ENCODE measurements at regions not wholly inside any gene's neighbourhood (a gene's known extent, or its start where the extent isn't known, plus 50 kb on each side); places are given as distances from the start of the nearest gene placed in this dataset.

DNA sequence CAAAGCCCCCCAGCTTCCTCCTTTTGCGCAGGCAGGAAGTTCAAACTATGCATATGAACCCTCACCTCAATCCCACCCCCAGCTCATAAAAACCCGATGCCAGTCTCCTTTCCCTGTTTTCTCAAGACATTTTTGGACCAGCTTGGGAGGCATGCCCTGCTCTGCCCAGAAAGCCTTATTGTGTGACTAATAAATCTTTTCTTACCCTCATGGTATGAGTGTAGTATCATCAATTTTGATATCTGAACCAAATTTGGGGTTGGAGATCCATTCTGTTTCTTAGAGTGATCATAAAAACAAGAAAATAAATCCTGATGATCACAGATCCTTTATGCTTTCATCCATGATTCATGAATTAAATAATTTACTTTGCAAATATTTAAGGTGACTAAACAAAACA is 128.5 kb downstream of the ALG10B start:
- Mint-ChIP-seq H3K27ac (ENCODE audit: unreplicated experiment) (no peak overlapping the region), H3K4me3 (ENCODE audit: unreplicated experiment) (no peak overlapping the region), H3K9me3 (ENCODE audit: low read depth) (no peaks in the 10 kb centered on the region), H3K4me1 (ENCODE audit: low read depth) (no peaks in the 10 kb centered on the region), H3K27me3 (ENCODE audit: low read depth) (no peaks in the 10 kb centered on the region), H3K36me3 (ENCODE audit: low read depth) (no peaks in the 10 kb centered on the region)
- TF ChIP-seq, protein P1, sequence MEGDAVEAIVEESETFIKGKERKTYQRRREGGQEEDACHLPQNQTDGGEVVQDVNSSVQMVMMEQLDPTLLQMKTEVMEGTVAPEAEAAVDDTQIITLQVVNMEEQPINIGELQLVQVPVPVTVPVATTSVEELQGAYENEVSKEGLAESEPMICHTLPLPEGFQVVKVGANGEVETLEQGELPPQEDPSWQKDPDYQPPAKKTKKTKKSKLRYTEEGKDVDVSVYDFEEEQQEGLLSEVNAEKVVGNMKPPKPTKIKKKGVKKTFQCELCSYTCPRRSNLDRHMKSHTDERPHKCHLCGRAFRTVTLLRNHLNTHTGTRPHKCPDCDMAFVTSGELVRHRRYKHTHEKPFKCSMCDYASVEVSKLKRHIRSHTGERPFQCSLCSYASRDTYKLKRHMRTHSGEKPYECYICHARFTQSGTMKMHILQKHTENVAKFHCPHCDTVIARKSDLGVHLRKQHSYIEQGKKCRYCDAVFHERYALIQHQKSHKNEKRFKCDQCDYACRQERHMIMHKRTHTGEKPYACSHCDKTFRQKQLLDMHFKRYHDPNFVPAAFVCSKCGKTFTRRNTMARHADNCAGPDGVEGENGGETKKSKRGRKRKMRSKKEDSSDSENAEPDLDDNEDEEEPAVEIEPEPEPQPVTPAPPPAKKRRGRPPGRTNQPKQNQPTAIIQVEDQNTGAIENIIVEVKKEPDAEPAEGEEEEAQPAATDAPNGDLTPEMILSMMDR (IDR thresholded peaks at IDR 0.05): no peak
- no peak for DNase-seq (ENCODE audit: low spot score)

DNA sequence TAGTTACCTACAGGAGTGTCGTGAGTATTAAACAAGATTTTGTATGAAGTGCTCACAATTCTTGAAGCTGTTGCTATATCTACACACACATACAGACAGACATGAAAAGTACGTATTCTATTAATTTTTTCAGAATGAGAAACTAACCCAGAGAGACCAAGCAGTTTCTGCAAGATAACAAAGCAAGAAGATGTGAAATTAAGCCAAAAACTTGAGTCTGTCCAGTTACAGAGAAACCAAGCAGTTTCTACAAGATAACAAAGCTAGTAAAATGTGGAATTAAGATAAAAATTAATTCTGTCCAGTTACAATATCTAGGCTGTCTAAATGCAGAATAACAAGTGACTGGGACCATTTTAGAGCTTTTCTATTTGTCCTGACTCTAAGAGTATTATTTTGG is 132.4 kb downstream of the ALG10B start:
- H3K9me3 Mint-ChIP-seq (ENCODE audit: low read depth): no peaks in the 10 kb centered on the region
- H3K27ac Mint-ChIP-seq (ENCODE audit: unreplicated experiment): no peak overlapping the region
- H3K36me3 Mint-ChIP-seq (ENCODE audit: low read depth): no peaks in the 10 kb centered on the region
- H3K27me3 Mint-ChIP-seq (ENCODE audit: low read depth): no peaks in the 10 kb centered on the region
- no peak for DNase-seq (ENCODE audit: low spot score)
- H3K4me3 Mint-ChIP-seq (ENCODE audit: unreplicated experiment): no peak overlapping the region
- TF ChIP-seq, protein P1 (IDR thresholded peaks at IDR 0.05): no peak
- peaks cover 4% of the 10 kb centered on the region for H3K4me1 Mint-ChIP-seq (ENCODE audit: low read depth)

DNA sequence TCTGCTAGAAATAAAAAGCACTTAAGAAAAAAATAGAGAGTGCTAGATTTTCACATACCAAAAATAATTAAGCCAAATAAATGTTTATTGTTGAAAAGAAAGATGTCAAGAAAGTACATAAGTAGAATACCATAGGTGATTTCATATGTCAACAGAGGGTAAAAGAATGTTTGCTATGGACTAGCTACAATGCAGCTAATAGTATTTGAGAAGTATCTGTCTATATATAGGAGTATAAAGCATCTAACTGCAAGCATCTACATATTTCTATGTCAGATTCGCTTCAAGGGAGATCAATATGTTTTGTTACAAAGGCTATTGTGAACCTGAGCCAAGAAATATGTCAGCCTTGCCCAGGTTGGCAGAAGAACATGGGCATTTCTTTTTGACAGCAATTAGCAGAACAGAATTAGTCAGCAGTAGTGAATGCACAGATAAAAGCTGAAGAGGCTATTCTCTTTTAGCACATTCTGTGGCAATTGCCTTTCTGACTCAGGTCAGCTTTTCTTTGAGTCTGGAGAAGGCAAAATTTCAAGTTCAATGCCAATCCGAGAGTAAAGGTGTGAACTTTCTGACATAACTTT is 140.1 kb downstream of the ALG10B start:
- no peak overlapping the region for H3K4me3 Mint-ChIP-seq (ENCODE audit: unreplicated experiment)
- H3K27ac Mint-ChIP-seq (ENCODE audit: unreplicated experiment): no peak overlapping the region
- H3K27me3 Mint-ChIP-seq (ENCODE audit: low read depth): peaks cover 1% of the 10 kb centered on the region
- H3K4me1 Mint-ChIP-seq (ENCODE audit: low read depth): no peaks in the 10 kb centered on the region
- H3K9me3 Mint-ChIP-seq (ENCODE audit: low read depth): peaks cover 6% of the 10 kb centered on the region
- no peaks in the 10 kb centered on the region for H3K36me3 Mint-ChIP-seq (ENCODE audit: low read depth)
- TF ChIP-seq, protein P1 (IDR thresholded peaks at IDR 0.05): no peak
- no peak for DNase-seq (ENCODE audit: low spot score)

DNA sequence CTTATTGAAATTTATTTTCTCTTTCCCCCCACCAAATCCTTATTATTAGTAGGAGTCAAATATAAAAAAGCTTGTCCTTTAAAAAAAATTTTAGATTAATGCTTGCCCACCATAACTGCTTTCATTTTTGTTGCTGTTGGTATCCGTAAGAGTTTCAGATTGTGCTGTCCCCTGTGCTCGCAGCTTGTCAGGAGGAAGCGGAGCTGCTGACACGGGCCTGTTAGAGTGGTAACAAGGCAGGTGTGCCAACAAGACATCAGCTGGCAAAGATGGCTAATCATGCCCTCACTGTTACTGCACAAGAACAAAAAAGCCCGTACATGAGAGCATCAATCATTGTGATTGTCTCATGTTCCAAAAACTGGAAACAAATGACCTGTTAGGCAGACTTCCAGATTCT is 148.4 kb downstream of the ALG10B start:
- no peak overlapping the region for H3K27ac Mint-ChIP-seq (ENCODE audit: unreplicated experiment)
- H3K36me3 Mint-ChIP-seq (ENCODE audit: low read depth): no peaks in the 10 kb centered on the region
- H3K27me3 Mint-ChIP-seq (ENCODE audit: low read depth): no peaks in the 10 kb centered on the region
- no peaks in the 10 kb centered on the region for H3K9me3 Mint-ChIP-seq (ENCODE audit: low read depth)
- no peak for DNase-seq (ENCODE audit: low spot score)
- H3K4me3 Mint-ChIP-seq (ENCODE audit: unreplicated experiment): no peak overlapping the region
- H3K4me1 Mint-ChIP-seq (ENCODE audit: low read depth): no peaks in the 10 kb centered on the region
- TF ChIP-seq, protein P1 (IDR thresholded peaks at IDR 0.05): no peak

DNA sequence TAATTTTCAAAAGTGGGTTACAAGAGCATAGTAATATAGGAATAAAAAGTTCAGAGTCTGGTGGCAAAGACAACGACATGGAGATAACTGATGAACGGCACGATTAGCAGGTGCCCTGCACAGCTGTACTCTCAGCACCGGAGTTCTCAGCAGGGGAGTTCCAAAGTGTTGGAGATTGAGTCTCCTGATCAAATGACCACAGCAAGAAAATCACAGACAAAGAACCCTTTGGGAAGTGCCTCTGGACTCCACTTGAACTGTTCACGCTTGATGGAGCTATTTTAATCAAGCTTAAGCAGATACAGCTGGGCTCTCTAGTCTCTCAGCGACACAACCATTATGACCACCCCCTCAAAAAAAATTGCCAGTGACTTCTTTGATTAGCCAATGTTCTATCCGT is 153.1 kb downstream of the ALG10B start:
- H3K27me3 Mint-ChIP-seq (ENCODE audit: low read depth): no peaks in the 10 kb centered on the region
- TF ChIP-seq, protein P1 (IDR thresholded peaks at IDR 0.05): no peak
- H3K36me3 Mint-ChIP-seq (ENCODE audit: low read depth): no peaks in the 10 kb centered on the region
- peaks cover 7% of the 10 kb centered on the region for H3K9me3 Mint-ChIP-seq (ENCODE audit: low read depth)
- no peak overlapping the region for H3K4me3 Mint-ChIP-seq (ENCODE audit: unreplicated experiment)
- H3K27ac Mint-ChIP-seq (ENCODE audit: unreplicated experiment): no peak overlapping the region
- H3K4me1 Mint-ChIP-seq (ENCODE audit: low read depth): no peaks in the 10 kb centered on the region
- no peak for DNase-seq (ENCODE audit: low spot score)

Data from chondrocyte (in vitro differentiated cells).